IMR-90 (cell line): ENCODE measurements at regions not wholly inside any gene's neighbourhood (a gene's known extent, or its start where the extent isn't known, plus 50 kb on each side); places are given as distances from the start of the nearest gene placed in this dataset.

Experiments
- ATAC-seq: fragments of 200-7000 bp; cut with Tn5 transposase; 2 replicates; pipeline ENCODE4 v1.9.1; 2020; ENCODE audit warnings: low read depth, mild to moderate bottlenecking, moderate library complexity
- BruUV-seq: library from RNA; stranded (reverse); fragments of 400-500 nt; replicated peaks from 2 replicates; lab custom pipeline; 2021; lab: Mats Ljungman, UMichigan
- CTCF ChIA-PET: fragments of 300-600 bp; formaldehyde crosslinking; extraction: SDS; loops from one replicate; lab custom pipeline; 2021; ENCODE audit warnings: antibody characterized with exemption; lab: Yijun Ruan, JAX
- POLR2A ChIA-PET: fragments of 300-600 bp; sonication (Branson Sonifier 250); formaldehyde crosslinking; loops from one replicate; lab custom pipeline; 2022; ENCODE audit warnings: antibody characterized with exemption; ENCODE audit not compliant: unreplicated experiment; lab: Charles Lee
- DNase-seq: peaks from one replicate; pipeline ENCODE4 v3.0.0; 2013
- H2AFZ ChIP-seq: replicated peaks from 2 replicates; pipeline ENCODE3; 2013; ENCODE audit warnings: low read length, mild to moderate bottlenecking; ENCODE audit not compliant: poor library complexity
- H2AK5ac ChIP-seq: 2 replicates; pipeline ENCODE4 v1.6.1; 2013; ENCODE audit warnings: low read depth, low read length, inconsistent platforms
- H2AK9ac ChIP-seq: replicated peaks from 2 replicates; pipeline ENCODE3; 2013; ENCODE audit warnings: mild to moderate bottlenecking, low read depth, low read length, moderate library complexity; ENCODE audit not compliant: poor library complexity
- H2BK120ac ChIP-seq: 2 replicates; pipeline ENCODE4 v1.6.1; 2013; ENCODE audit warnings: low read depth, low read length, inconsistent platforms
- H2BK15ac ChIP-seq: 3 replicates; pipeline ENCODE4 v1.6.1; 2013; ENCODE audit warnings: low read depth, low read length, inconsistent platforms
- H2BK20ac ChIP-seq: 2 replicates; pipeline ENCODE4 v1.6.1; 2013; ENCODE audit warnings: low read depth, mild to moderate bottlenecking, inconsistent platforms, low read length, moderate library complexity
- H2BK5ac ChIP-seq: 2 replicates; pipeline ENCODE4 v1.6.1; 2013; ENCODE audit warnings: mild to moderate bottlenecking, low read depth, low read length, inconsistent platforms; ENCODE audit not compliant: poor library complexity, severe bottlenecking
- H3K14ac ChIP-seq: replicated peaks from 2 replicates; pipeline ENCODE4 v1.6.1; 2013; ENCODE audit warnings: low read depth, low read length, inconsistent platforms
- H3K18ac ChIP-seq: 2 replicates; pipeline ENCODE4 v1.6.1; 2013; ENCODE audit warnings: low read depth, low read length, control low read depth
- H3K23ac ChIP-seq: 2 replicates; pipeline ENCODE4 v1.6.1; 2013; ENCODE audit warnings: low read depth, low read length, inconsistent platforms
- H3K27ac ChIP-seq: 2 replicates; pipeline ENCODE4 v1.5.1; 2013; ENCODE audit warnings: mild to moderate bottlenecking, control low read depth, low read length; ENCODE audit not compliant: insufficient read depth
- H3K27me3 ChIP-seq: 2 replicates; pipeline ENCODE4 v1.6.1; 2013; ENCODE audit warnings: low read length; ENCODE audit not compliant: control insufficient read depth, insufficient read depth
- H3K36me3 ChIP-seq: 2 replicates; pipeline ENCODE4 v1.6.1; 2013; ENCODE audit warnings: low read length, mixed read lengths; ENCODE audit not compliant: control insufficient read depth, insufficient read depth
- H3K4ac ChIP-seq: 2 replicates; pipeline ENCODE4 v1.6.1; 2013; ENCODE audit warnings: low read depth, low read length, inconsistent platforms
- H3K4me1 ChIP-seq: 2 replicates; pipeline ENCODE4 v1.6.1; 2013; ENCODE audit warnings: low read length, mixed read lengths; ENCODE audit not compliant: control insufficient read depth, insufficient read depth
- H3K4me2 ChIP-seq: 2 replicates; pipeline ENCODE4 v1.6.1; 2013; ENCODE audit warnings: low read depth, mild to moderate bottlenecking, control low read depth, low read length, moderate library complexity
- H3K4me3 ChIP-seq: 2 replicates; pipeline ENCODE4 v1.5.1; 2013; ENCODE audit warnings: low read depth, mild to moderate bottlenecking, control low read depth, low read length, moderate library complexity; ENCODE audit not compliant: insufficient read depth
- H3K56ac ChIP-seq: 2 replicates; pipeline ENCODE4 v1.6.1; 2013; ENCODE audit warnings: low read length, inconsistent platforms; ENCODE audit not compliant: insufficient read depth; ENCODE audit errors: extremely low read depth
- H3K79me1 ChIP-seq, 2 experiments: 2 replicates each; pipeline ENCODE4 v1.6.1; 2013; ENCODE audit warnings: low read length in 2 of 2, inconsistent platforms in 1 of 2, low read depth in 1 of 2
- H3K9ac ChIP-seq: 2 replicates; pipeline ENCODE4 v1.6.1; 2013; ENCODE audit warnings: low read depth, low read length, control low read depth
- H3K9me1 ChIP-seq: 2 replicates; pipeline ENCODE4 v1.6.1; 2013; ENCODE audit warnings: low read length, inconsistent platforms; ENCODE audit not compliant: insufficient read depth
- H3K9me3 ChIP-seq: 2 replicates; pipeline ENCODE4 v1.6.1; 2013; ENCODE audit warnings: low read length; ENCODE audit not compliant: control insufficient read depth, insufficient read depth
- H4K20me1 ChIP-seq: 2 replicates; pipeline ENCODE4 v1.6.1; 2013; ENCODE audit warnings: low read length, inconsistent platforms; ENCODE audit not compliant: insufficient read depth
- H4K5ac ChIP-seq: 2 replicates; pipeline ENCODE4 v1.6.1; 2013; ENCODE audit warnings: mild to moderate bottlenecking, low read depth, low read length, control low read depth
- H4K8ac ChIP-seq, 2 experiments: 2 replicates each; pipeline ENCODE4 v1.6.1; 2013; ENCODE audit warnings: low read depth in 2 of 2, low read length in 2 of 2, control low read depth in 1 of 2, inconsistent platforms in 1 of 2
- H4K91ac ChIP-seq: 2 replicates; pipeline ENCODE4 v1.6.1; 2013; ENCODE audit warnings: low read depth, low read length, inconsistent platforms; ENCODE audit not compliant: insufficient read depth
- MAFK ChIP-seq: IDR thresholded peaks from 2 replicates; pipeline ENCODE4 v1.6.1; 2012; ENCODE audit warnings: low read depth, low read length, improper control_type of control experiment
- RAD21 ChIP-seq: IDR thresholded peaks from 2 replicates; pipeline ENCODE4 v1.6.1; 2012; ENCODE audit warnings: low read length, improper control_type of control experiment
- WGBS, 2 experiments: methylation state at CpG; one replicate each; pipeline versions ENCODE4 v1.1.5 to v1.1.7; 2013; ENCODE audit warnings: missing lambda C conversion rate in 2 of 2; ENCODE audit not compliant: insufficient read length in 1 of 2; ENCODE audit errors: extremely low coverage in 2 of 2; 5-methylcytosine and 5-hydroxymethylcytosine counted together
- dilution Hi-C: fragments of 300-500 bp; cut with HindIII; formaldehyde crosslinking; loops from one replicate; pipeline ENCODE4 v1.14.3; 2018; ENCODE audit warnings: low sequenced_read_pairs; ENCODE audit not compliant: unreplicated experiment
- in situ Hi-C: fragments of 300-500 bp; cut with MboI; formaldehyde crosslinking; loops from 3 replicates; pipeline ENCODE4 v1.14.3; 2019; ENCODE audit warnings: low sequenced_read_pairs, inconsistent platforms, mixed read lengths
- intact Hi-C: fragments of 100-400 bp; cut with micrococcal nuclease; formaldehyde crosslinking; loops from 2 replicates; pipeline ENCODE4 v1.10.0; 2022

- dilution Hi-C loops (no loop called here), intact Hi-C loops (no loop called here), in situ Hi-C loops (no loop called here)
- H3K4me1 ChIP-seq = no peaks in the 10 kb centered on the region
- WGBS, 2 experiments = no CpG with 5 or more reads among the region's 3 CpGs
- no peak overlapping the region for H2BK15ac ChIP-seq
- H4K91ac ChIP-seq = no peak overlapping the region
- H3K9me1 ChIP-seq = no peaks in the 10 kb centered on the region
- H3K4ac ChIP-seq = no peak overlapping the region
- no peak overlapping the region for H3K14ac ChIP-seq
- H2AK9ac ChIP-seq = no peak overlapping the region
- no peak overlapping the region for H3K4me2 ChIP-seq
- no peak overlapping the region for H3K9ac ChIP-seq
- ATAC-seq = no peak
- no peak overlapping the region for H4K8ac ChIP-seq
- ChIA-PET CTCF (no interaction called here), POLR2A (no interaction called here)
- H3K27me3 ChIP-seq = no peaks in the 10 kb centered on the region
- no peaks in the 10 kb centered on the region for H3K79me1 ChIP-seq
- no peak overlapping the region for H2BK20ac ChIP-seq
- H3K18ac ChIP-seq = no peak overlapping the region
- H3K56ac ChIP-seq = no peak overlapping the region
- no peaks in the 10 kb centered on the region for H3K36me3 ChIP-seq
- no peak overlapping the region for H2BK5ac ChIP-seq
- peaks cover 8% of the 10 kb centered on the region for H3K9me3 ChIP-seq
- no peak overlapping the region for H3K27ac ChIP-seq
- no peak overlapping the region for H2AFZ ChIP-seq
- no peak overlapping the region for H2AK5ac ChIP-seq
- no peak overlapping the region for H3K23ac ChIP-seq
- no peak for DNase-seq
- no TSS peak for BruUV-seq
- H2BK120ac ChIP-seq = no peak overlapping the region
- H4K5ac ChIP-seq = no peak overlapping the region
- TF ChIP-seq RAD21 = no peak
- peak; percentile 85 for TF ChIP-seq MAFK
- no peaks in the 10 kb centered on the region for H4K20me1 ChIP-seq
- H3K4me3 ChIP-seq = no peak overlapping the region
Measured at GRCh38 chr18:4858379-4859127, 338.5 kb downstream of the AKAIN1 start.
